H1 (cell line): ENCODE measurements at regions not wholly inside any gene's neighbourhood (a gene's known extent, or its start where the extent isn't known, plus 50 kb on each side); places are given as distances from the start of the nearest gene placed in this dataset.

Experiments used
- HDAC6 ChIP-seq: IDR thresholded peaks from one replicate; pipeline ENCODE4 v1.7.1; 2012; ENCODE audit warnings: low read depth, mild to moderate bottlenecking, inconsistent platforms, low read length, moderate library complexity
- POLR2AphosphoS5 ChIP-seq: IDR thresholded peaks from 2 replicates; pipeline ENCODE4 v1.6.1; 2011; ENCODE audit warnings: low read depth, low read length
- TAF1 ChIP-seq: IDR thresholded peaks from 2 replicates; pipeline ENCODE4 v1.6.1; 2011; ENCODE audit warnings: mild to moderate bottlenecking, low read depth, low read length
- ZNF274 ChIP-seq: IDR thresholded peaks from 2 replicates; pipeline ENCODE4 v1.7.0; 2012; ENCODE audit warnings: low read length, borderline replicate concordance; ENCODE audit errors: extremely low read depth
- TF ChIP-seq, protein P1 (sequence below), 3 experiments: IDR thresholded peaks; 1 replicate in 2 of 3; 2 replicates in 1 of 3; pipeline versions ENCODE4 v1.5.1 to v1.6.1; 2011; ENCODE audit warnings: low read length in 3 of 3, mild to moderate bottlenecking in 3 of 3, inconsistent platforms in 2 of 3, low read depth in 1 of 3, moderate library complexity in 1 of 3; ENCODE audit not compliant: insufficient read depth in 1 of 3; ENCODE audit errors: control extremely low read depth in 1 of 3

DNA sequence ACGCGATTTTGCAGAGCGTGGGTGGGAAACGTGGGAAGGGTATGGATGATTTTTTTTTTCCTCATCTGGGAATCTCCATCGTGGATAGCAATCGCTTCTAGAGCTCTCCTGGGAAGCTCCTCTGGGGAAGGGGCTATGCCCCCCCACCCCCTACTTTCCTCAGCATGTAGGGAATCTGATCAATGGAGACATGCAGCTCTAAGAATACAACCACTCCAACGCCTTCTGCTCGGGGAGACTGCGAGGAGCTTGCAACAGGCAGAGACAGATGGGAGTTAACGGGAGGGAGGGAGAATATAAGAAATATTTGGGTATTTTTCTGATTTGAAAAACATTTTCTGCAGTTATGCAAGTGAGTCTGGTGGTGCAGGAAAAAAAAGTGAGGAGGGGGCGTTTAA, 104.6 kb upstream of the HSD17B12 start:
- TF ChIP-seq TAF1 (no peak), HDAC6 (no peak), POLR2AphosphoS5 (no peak), ZNF274 (no peak)
- TF ChIP-seq, protein P1, sequence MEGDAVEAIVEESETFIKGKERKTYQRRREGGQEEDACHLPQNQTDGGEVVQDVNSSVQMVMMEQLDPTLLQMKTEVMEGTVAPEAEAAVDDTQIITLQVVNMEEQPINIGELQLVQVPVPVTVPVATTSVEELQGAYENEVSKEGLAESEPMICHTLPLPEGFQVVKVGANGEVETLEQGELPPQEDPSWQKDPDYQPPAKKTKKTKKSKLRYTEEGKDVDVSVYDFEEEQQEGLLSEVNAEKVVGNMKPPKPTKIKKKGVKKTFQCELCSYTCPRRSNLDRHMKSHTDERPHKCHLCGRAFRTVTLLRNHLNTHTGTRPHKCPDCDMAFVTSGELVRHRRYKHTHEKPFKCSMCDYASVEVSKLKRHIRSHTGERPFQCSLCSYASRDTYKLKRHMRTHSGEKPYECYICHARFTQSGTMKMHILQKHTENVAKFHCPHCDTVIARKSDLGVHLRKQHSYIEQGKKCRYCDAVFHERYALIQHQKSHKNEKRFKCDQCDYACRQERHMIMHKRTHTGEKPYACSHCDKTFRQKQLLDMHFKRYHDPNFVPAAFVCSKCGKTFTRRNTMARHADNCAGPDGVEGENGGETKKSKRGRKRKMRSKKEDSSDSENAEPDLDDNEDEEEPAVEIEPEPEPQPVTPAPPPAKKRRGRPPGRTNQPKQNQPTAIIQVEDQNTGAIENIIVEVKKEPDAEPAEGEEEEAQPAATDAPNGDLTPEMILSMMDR (IDR thresholded peaks at IDR 0.05; ENCODE audit: control extremely low read depth in 1 of 3, insufficient read depth in 1 of 3, low read depth in 1 of 3, low read length in 3 of 3), result no peak
